Stimulated activated memory B cell treated with anti-CD40 and anti-IgM and Interleukin-4, amounts not matched to agents 10 μg/mL and 1 μg/mL and 100 μg/mL, for 72 hours (primary cell): ENCODE measurements at regions not wholly inside any gene's neighbourhood (a gene's known extent, or its start where the extent isn't known, plus 50 kb on each side); places are given as distances from the start of the nearest gene placed in this dataset.

ENCODE experiments used
- ATAC-seq: fragments of 150-1000 bp; cut with Tn5 transposase; 2 replicates; pipeline ENCODE4 v1.10.0; 2021
- H3K27ac Mint-ChIP-seq: one replicate; pipeline ENCODE4 v1.8.0; 2022; ENCODE audit warnings: mild to moderate bottlenecking, mixed read lengths
- H3K27me3 Mint-ChIP-seq: one replicate; pipeline ENCODE4 v1.8.0; 2022; ENCODE audit warnings: mixed read lengths
- H3K36me3 Mint-ChIP-seq: one replicate; pipeline ENCODE4 v1.8.0; 2022; ENCODE audit warnings: mixed read lengths
- H3K4me1 Mint-ChIP-seq: one replicate; pipeline ENCODE4 v1.8.0; 2022; ENCODE audit warnings: mixed read lengths
- H3K4me3 Mint-ChIP-seq: one replicate; pipeline ENCODE4 v1.8.0; 2022; ENCODE audit warnings: mild to moderate bottlenecking, moderate library complexity, mixed read lengths
- H3K9me3 Mint-ChIP-seq: one replicate; pipeline ENCODE4 v1.8.0; 2022; ENCODE audit warnings: mixed read lengths

DNA sequence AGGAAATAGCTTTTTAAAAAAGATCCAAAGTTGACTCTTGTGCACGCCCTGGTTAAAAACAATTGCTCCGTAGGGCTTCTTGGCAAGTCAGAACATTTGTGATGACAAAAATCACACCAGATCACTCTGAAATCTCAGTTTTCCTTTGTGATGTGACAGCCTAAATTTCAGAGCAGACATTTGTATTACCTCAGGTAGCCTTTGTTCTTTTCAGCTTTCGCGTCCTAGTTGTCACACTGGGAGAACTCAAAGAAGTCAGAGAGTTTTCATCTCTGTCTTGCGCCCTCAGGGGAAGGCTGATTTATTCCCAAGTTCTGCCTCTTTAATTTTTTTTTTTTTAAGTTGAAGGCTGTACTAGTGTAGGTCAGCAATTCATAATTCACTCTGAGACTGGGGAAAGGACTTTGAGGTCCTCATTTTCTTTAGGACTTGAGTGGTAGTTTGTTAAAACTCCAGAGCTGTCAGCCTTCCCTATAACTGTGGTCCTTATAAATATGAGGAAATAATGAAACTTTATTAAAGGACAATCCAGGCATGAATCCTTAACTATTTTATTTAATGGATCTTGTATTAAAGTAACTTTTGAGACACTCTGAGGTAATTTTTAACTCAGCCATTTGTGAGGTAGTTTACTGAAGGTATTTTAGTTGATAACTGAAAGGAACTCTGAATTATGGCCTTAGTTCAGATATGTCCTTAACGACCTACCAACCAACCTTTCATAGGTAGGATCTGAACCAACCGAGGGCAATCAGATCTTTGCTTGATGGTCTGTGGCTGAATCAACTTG, 525.1 kb upstream of the FAM98A start:
- H3K4me3 Mint-ChIP-seq, result no peak overlapping the region
- H3K27me3 Mint-ChIP-seq, result no peaks in the 10 kb centered on the region
- no peaks in the 10 kb centered on the region for H3K9me3 Mint-ChIP-seq
- no peak overlapping the region for H3K27ac Mint-ChIP-seq
- ATAC-seq, result no peak
- no peaks in the 10 kb centered on the region for H3K4me1 Mint-ChIP-seq
- H3K36me3 Mint-ChIP-seq, result no peaks in the 10 kb centered on the region

DNA sequence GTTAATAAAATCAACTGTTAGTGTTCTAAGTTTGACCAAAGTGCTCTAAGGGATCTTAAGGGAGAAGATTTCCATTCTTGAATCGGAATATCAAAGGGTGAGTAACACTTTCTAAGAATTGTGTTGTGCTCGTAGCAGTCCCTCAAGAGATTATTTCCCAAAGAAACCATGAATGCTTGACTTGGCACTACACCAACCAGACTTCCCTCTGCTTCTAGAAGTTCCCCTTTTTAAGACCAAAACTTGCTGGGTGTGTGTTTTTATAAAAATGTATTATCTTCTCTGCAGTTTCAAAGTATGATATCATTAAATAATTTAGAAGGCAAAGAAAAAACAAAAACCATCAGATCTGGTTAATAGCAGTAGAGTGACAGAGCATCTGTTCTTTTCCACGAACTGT, 522.0 kb upstream of the FAM98A start:
- no peak for ATAC-seq
- Mint-ChIP-seq H3K36me3 (no peaks in the 10 kb centered on the region), H3K4me1 (no peaks in the 10 kb centered on the region), H3K27ac (no peak overlapping the region), H3K4me3 (no peak overlapping the region), H3K27me3 (no peaks in the 10 kb centered on the region), H3K9me3 (no peaks in the 10 kb centered on the region)

DNA sequence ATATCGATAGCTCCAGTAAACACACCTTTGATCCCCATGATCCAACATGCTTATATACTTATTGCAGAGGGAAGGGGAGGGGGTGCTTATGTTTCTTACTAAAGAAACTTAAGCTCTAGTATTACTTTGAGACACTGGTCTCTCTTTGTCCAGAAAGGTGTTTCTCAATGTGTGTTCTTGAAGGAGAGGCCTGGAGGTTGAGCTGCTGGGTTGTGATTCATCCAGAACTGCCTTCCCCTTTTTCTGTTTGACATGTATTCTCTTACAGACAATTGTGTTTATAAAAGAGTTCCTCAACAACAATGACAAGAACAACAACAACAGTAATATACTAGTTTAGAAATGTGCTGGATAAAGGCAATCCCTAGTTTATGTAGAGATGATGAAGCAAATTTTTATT, 516.0 kb upstream of the FAM98A start:
- ATAC-seq, result no peak
- no peak overlapping the region for H3K27ac Mint-ChIP-seq
- H3K9me3 Mint-ChIP-seq, result no peaks in the 10 kb centered on the region

DNA sequence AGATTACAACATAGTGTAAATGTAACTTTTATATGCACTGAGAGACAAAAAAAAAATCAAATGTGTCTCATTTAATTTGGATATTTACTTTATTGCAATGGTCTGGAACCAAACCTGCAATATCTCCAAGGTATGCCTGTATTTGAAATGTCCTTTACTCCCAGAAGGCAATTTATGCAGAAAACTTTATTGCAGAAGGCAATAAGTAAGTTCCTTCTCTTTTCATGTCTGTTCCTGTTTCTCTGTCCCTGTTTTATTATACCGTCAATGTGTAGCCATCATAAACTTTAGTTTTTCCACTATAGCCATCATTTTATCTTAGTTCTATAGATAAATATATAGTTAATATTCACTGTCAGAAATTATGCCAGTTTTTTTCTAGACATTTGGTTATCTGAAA, 513.1 kb upstream of the FAM98A start:
- H3K9me3 Mint-ChIP-seq, result no peaks in the 10 kb centered on the region
- ATAC-seq, result no peak
- no peak overlapping the region for H3K27ac Mint-ChIP-seq
- H3K27me3 Mint-ChIP-seq, result no peaks in the 10 kb centered on the region
- no peak overlapping the region for H3K4me3 Mint-ChIP-seq
- no peaks in the 10 kb centered on the region for H3K36me3 Mint-ChIP-seq
- H3K4me1 Mint-ChIP-seq, result no peaks in the 10 kb centered on the region

More for the DNA sequence above, 516.0 kb upstream of the FAM98A start:
- H3K4me1 Mint-ChIP-seq, result no peaks in the 10 kb centered on the region
- no peak overlapping the region for H3K4me3 Mint-ChIP-seq
- no peaks in the 10 kb centered on the region for H3K36me3 Mint-ChIP-seq
- no peaks in the 10 kb centered on the region for H3K27me3 Mint-ChIP-seq

DNA sequence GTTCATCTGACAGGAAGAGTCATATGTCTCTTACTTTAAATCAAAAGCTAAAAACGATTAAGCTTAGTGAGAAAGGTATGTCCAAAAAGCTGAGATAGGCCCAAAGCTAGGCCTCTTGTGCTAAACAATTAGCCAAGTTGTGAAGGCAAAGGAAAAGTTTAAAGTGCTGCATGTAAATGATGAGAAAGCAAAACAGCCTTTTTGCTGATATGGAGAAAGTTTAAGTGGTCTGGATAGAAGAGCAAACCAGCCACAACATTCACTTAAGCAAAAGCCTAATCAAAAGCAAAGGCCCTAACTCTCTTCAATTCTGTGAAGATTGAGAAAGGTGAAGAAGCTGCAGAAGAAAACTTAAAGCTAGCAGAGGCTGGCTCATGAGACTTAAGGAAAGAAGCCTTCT, 511.3 kb upstream of the FAM98A start:
- Mint-ChIP-seq H3K36me3 (no peaks in the 10 kb centered on the region), H3K27me3 (no peaks in the 10 kb centered on the region), H3K4me1 (no peaks in the 10 kb centered on the region), H3K4me3 (no peak overlapping the region), H3K9me3 (no peaks in the 10 kb centered on the region), H3K27ac (no peak overlapping the region)
- ATAC-seq, result no peak

DNA sequence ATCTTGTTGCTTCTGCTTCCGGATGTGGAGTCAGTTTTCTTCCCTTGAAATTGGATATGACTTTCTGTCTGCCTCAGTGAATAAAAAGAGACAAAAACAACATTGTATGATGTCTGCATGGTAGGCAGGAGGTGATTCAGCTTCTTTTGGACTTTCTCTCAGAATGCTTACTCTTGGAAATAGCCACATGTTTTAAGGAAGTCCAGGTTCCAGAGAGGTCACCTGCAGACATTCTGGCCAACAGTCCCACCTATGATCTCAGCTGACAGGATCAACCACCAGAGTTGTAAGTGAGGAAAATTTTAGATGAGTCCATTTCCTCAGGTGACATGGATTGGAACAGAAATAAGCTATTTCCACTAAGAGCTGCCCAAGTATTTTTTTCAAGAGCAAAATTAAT, 508.7 kb upstream of the FAM98A start:
- H3K27ac Mint-ChIP-seq, result no peak overlapping the region
- no peaks in the 10 kb centered on the region for H3K9me3 Mint-ChIP-seq
- H3K4me3 Mint-ChIP-seq, result no peak overlapping the region
- no peaks in the 10 kb centered on the region for H3K27me3 Mint-ChIP-seq
- H3K36me3 Mint-ChIP-seq, result no peaks in the 10 kb centered on the region
- no peak for ATAC-seq
- no peaks in the 10 kb centered on the region for H3K4me1 Mint-ChIP-seq

DNA sequence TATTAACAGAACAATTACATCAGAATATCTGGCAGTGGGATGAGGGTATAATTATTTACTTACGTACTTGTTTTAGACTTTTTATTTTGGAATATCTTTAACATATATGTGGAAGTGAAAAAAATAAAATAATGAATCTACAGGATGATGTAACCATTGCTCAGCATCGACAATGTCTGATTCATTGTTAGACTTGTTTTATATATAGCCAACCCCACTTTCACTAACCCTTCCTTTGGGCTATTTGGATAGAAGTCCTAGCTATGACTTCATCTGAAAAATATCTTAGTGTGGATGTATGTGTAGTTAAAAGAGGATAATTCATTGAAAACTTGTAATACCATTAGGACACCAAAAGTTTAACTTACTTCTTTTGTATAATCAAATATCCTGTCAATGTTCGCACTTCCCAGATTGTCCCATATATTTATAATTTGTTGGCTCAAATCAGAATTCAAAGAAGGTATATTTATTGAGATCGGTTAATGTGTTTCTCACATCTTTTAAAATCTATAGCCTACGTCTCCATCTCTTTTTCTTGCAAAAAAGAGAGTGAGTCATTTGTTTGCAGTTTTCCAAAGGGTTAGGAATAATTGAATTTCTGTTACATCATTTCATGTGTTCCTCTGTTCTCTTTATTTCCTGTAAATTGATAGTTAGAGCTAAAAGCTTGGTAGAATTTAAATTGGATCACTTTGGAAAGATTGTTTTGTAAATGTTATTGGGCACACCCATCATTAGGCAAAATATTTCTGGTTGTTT, 506.1 kb upstream of the FAM98A start:
- Mint-ChIP-seq H3K27ac (no peak overlapping the region), H3K9me3 (no peaks in the 10 kb centered on the region), H3K36me3 (no peaks in the 10 kb centered on the region), H3K27me3 (no peaks in the 10 kb centered on the region), H3K4me1 (no peaks in the 10 kb centered on the region), H3K4me3 (no peak overlapping the region)
- no peak for ATAC-seq

DNA sequence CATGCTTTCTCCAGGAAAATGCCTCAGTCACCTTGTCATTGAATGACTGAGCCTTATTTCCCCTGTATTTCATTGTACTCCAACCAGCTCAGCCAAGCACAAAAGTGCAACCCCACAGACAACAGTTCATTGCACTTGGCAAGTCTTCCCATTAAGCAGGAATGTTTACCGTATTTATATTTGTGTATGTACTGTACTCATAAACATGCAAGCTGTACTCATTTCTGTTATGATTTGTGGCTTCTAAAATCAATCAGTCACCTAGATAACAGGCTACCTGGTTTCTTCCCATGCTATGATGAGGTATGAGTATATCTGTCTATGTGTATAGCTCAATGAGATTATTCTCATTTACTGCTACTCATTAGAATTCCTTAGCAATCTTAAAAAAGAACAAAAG, 505.5 kb upstream of the FAM98A start:
- no peaks in the 10 kb centered on the region for H3K4me1 Mint-ChIP-seq
- H3K4me3 Mint-ChIP-seq, result no peak overlapping the region
- no peak overlapping the region for H3K27ac Mint-ChIP-seq
- no peaks in the 10 kb centered on the region for H3K36me3 Mint-ChIP-seq
- ATAC-seq, result no peak
- no peaks in the 10 kb centered on the region for H3K27me3 Mint-ChIP-seq
- no peaks in the 10 kb centered on the region for H3K9me3 Mint-ChIP-seq

DNA sequence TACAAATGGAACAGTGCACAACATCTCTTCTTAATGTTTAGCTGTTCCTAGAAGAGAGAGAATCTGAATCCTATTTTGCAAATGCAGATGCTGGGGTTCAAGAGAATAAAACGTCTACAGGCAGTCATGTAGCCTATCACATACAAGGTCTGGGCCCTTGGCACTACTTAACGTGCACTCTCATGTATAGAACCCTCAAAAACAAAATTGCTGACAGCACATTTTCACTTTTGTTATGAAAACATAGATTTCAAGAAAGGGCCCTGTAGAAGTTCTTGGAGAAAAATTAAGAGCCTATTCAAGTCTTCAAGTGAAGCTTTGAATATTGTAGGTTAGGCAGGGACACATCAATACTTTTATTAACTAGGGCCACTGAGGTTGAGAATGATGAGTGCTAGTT, 504.3 kb upstream of the FAM98A start:
- Mint-ChIP-seq H3K4me3 (no peak overlapping the region), H3K9me3 (no peaks in the 10 kb centered on the region), H3K36me3 (no peaks in the 10 kb centered on the region), H3K27me3 (no peaks in the 10 kb centered on the region), H3K4me1 (no peaks in the 10 kb centered on the region), H3K27ac (no peak overlapping the region)
- ATAC-seq, result no peak

DNA sequence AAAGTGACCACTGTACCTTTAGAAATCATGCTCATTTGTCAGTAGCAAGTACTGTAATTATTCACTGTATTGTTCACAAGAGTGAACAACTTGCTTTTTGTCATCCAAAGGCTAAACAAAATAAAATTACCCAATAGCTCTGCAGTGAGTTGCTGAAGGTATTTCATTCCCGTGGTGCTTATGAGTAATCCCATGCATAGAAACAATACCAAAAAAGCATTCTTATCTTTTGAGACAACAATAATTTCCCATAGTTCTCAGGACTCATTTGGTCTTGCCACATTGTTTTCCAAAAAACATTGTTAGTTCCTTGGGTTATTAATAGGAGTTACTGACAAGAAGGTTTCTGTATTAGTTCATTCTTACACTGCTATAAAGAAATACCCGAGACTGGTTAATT, 503.2 kb upstream of the FAM98A start:
- no peaks in the 10 kb centered on the region for H3K4me1 Mint-ChIP-seq
- H3K27me3 Mint-ChIP-seq, result no peaks in the 10 kb centered on the region
- ATAC-seq, result no peak
- H3K4me3 Mint-ChIP-seq, result no peak overlapping the region
- no peak overlapping the region for H3K27ac Mint-ChIP-seq
- no peaks in the 10 kb centered on the region for H3K9me3 Mint-ChIP-seq
- H3K36me3 Mint-ChIP-seq, result no peaks in the 10 kb centered on the region

DNA sequence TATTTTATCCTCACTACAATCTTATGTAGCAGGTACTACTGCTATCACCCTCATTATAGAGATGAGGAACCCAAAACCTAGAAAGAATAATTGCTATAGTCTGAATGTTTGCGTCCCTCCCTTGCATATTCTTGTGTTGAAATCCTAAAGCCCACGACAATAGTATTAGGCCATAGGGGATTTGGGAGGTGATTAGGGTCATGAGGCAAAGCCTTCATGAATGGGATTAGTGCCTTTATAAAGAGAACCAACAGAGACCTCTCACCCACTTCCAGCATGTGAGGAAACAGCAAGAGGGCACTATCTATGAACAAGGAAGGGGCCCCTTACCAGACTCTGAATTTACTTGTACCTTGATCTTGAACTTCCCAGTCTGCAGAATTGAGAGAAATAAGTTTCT, 500.3 kb upstream of the FAM98A start:
- Mint-ChIP-seq H3K27me3 (no peaks in the 10 kb centered on the region), H3K9me3 (no peaks in the 10 kb centered on the region), H3K27ac (no peak overlapping the region), H3K4me3 (no peak overlapping the region), H3K4me1 (no peaks in the 10 kb centered on the region), H3K36me3 (no peaks in the 10 kb centered on the region)
- ATAC-seq, result no peak

DNA sequence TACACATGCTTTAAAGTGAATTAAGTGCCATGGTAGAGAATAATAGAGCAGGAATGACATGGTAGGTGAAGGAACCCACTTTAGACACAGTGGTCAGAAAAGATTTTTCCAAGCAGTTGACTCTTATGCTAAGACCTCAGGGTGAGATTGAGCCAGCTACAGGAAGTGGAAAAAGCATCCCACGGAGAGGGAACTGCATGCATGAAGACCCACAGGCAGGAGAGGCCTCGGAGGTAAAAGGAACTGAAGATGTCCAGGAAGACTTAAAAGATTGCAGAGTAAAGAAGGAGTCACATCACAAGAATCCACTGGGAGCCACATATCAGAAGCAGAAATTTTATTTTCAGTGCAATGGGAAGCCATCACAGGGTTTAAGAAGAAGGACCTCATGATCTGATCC, 499.2 kb upstream of the FAM98A start:
- H3K9me3 Mint-ChIP-seq, result no peaks in the 10 kb centered on the region
- no peak for ATAC-seq
- no peaks in the 10 kb centered on the region for H3K36me3 Mint-ChIP-seq
- no peak overlapping the region for H3K27ac Mint-ChIP-seq
- H3K4me1 Mint-ChIP-seq, result no peaks in the 10 kb centered on the region
- no peaks in the 10 kb centered on the region for H3K27me3 Mint-ChIP-seq
- no peak overlapping the region for H3K4me3 Mint-ChIP-seq

DNA sequence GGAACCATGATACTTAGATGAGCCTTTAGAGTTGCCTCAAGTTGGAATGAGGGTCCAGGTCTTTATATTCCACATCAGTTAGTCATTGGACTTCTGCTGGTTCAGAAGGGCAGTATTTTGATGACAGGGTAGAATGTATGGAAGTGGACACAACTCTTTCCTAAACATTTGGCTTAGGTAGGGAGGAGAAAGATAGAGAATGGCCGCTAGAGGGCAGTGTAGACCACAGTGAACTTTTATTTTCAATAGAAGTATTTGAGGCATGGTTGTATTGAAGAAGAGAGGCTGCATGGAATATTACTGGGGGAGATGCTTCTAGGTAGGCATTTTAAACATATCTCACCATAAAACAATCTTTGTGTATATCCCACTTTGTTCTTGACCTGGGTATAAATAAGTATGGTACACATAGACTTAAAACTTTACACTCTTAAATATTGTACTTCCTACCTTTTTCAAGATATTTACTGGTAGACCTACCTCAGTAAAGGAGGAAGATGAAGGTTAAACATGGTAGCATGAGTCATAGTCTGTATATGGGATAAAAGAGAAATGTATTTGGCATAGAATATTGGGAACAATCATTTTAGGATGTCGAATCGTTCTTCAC, 497.6 kb upstream of the FAM98A start:
- no peak for ATAC-seq
- no peaks in the 10 kb centered on the region for H3K27me3 Mint-ChIP-seq
- H3K4me3 Mint-ChIP-seq, result no peak overlapping the region
- H3K27ac Mint-ChIP-seq, result no peak overlapping the region
- no peaks in the 10 kb centered on the region for H3K4me1 Mint-ChIP-seq
- no peaks in the 10 kb centered on the region for H3K36me3 Mint-ChIP-seq
- H3K9me3 Mint-ChIP-seq, result no peaks in the 10 kb centered on the region

DNA sequence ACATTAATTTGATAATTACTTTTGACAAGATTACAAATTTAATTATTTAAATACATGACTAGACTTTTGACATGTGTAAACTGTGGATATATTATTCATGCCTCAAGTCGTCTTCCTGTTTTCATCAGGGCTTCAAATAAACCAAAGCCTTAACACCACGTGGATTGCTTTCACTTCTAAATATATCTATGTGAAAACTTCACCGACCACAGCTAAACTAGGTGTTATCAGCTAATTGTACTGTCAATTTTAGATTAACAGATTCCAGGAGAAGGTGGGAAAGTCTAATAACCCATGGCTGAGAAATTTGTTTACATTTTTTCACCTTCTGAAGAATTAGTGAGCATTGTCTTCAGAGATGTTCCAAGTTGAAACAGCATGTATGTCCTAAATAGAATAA, 494.7 kb upstream of the FAM98A start:
- no peaks in the 10 kb centered on the region for H3K9me3 Mint-ChIP-seq
- H3K4me1 Mint-ChIP-seq, result no peaks in the 10 kb centered on the region
- H3K27ac Mint-ChIP-seq, result no peak overlapping the region
- H3K27me3 Mint-ChIP-seq, result peaks cover 4% of the 10 kb centered on the region
- no peaks in the 10 kb centered on the region for H3K36me3 Mint-ChIP-seq
- ATAC-seq, result no peak
- H3K4me3 Mint-ChIP-seq, result no peak overlapping the region

DNA sequence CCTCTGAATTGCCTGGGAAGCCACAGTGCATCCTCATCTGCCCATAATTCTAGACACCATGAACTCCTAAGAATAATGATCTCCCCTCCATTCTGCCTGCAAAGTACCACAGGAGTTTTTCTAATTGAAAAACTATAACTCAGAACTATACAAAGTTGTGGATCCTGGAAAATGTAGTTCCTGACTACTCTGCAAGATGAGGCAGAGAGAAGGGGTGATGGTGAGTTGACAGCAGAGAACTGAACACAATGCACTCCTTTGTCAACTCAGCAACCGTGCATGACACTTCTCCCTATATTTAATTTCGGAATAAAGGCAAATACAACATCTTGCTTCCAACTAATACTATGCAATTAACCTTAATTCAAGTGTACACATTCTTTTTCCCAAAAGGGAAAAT, 471.1 kb upstream of the FAM98A start:
- H3K4me3 Mint-ChIP-seq, result no peak overlapping the region
- H3K4me1 Mint-ChIP-seq, result no peaks in the 10 kb centered on the region
- H3K9me3 Mint-ChIP-seq, result no peaks in the 10 kb centered on the region
- H3K27ac Mint-ChIP-seq, result no peak overlapping the region
- no peak for ATAC-seq
- H3K27me3 Mint-ChIP-seq, result no peaks in the 10 kb centered on the region
- H3K36me3 Mint-ChIP-seq, result no peaks in the 10 kb centered on the region

DNA sequence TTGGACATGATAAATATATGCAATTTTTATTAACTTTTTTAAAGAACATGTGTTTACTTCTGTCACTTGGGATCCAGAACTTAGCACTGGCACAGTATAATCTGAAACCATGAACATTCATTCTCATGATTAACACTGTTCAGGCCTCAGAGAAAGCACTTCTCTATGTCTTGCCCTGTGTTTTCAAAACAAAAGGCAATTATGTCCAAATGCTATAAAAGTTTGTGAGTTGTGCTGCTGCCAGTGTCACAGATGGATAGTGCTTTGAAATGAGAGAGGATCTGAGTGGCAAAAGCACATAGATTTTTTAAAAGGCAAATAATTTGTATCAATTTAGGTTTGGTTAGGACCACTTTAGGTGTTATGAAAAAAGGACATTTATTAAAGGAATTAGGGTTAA, 470.5 kb upstream of the FAM98A start:
- H3K4me1 Mint-ChIP-seq, result no peaks in the 10 kb centered on the region
- no peaks in the 10 kb centered on the region for H3K9me3 Mint-ChIP-seq
- H3K36me3 Mint-ChIP-seq, result no peaks in the 10 kb centered on the region
- ATAC-seq, result no peak
- no peaks in the 10 kb centered on the region for H3K27me3 Mint-ChIP-seq
- H3K27ac Mint-ChIP-seq, result no peak overlapping the region
- no peak overlapping the region for H3K4me3 Mint-ChIP-seq
